ENCODE measurements at regions not wholly inside any gene's neighbourhood (a gene's known extent, or its start where the extent isn't known, plus 50 kb on each side); places are given as distances from the start of the nearest gene placed in this dataset.

GRCh38 chr12:13289653-13290289 is 93.2 kb downstream of the EMP1 start:
- DNase-seq (ENCODE audit: extremely low read depth, low read depth), result no peak
- TF ChIP-seq CTCF (IDR thresholded peaks at IDR 0.05; ENCODE audit: low read depth, low read length), result no peak

- TF ChIP-seq CTCF (IDR thresholded peaks at IDR 0.05; ENCODE audit: low read depth, low read length), result no peak
- DNase-seq (ENCODE audit: extremely low read depth, low read depth), result no peak
Measured at GRCh38 chr12:13288937-13289652, 92.6 kb downstream of the EMP1 start.

GRCh38 chr12:13288501-13288900 is 92.0 kb downstream of the EMP1 start:
- TF ChIP-seq CTCF (IDR thresholded peaks at IDR 0.05; ENCODE audit: low read depth, low read length), result no peak
- DNase-seq (ENCODE audit: extremely low read depth, low read depth), result no peak

- TF ChIP-seq CTCF (IDR thresholded peaks at IDR 0.05; ENCODE audit: low read depth, low read length), result no peak
Measured at GRCh38 chr12:13283867-13284266, 87.3 kb downstream of the EMP1 start.

GRCh38 chr12:13282861-13283260 is 86.3 kb downstream of the EMP1 start:
- no peak for TF ChIP-seq CTCF (IDR thresholded peaks at IDR 0.05; ENCODE audit: low read depth, low read length)
- DNase-seq (ENCODE audit: extremely low read depth, low read depth), result no peak

More at GRCh38 chr12:13283867-13284266, 87.3 kb downstream of the EMP1 start:
- no peak for DNase-seq (ENCODE audit: extremely low read depth, low read depth)

- peak; percentile 96 for TF ChIP-seq CTCF (IDR thresholded peaks at IDR 0.05; ENCODE audit: low read depth, low read length)
- peak; percentile 18 for DNase-seq (ENCODE audit: extremely low read depth, low read depth)
Measured at GRCh38 chr12:13278249-13278787, 81.8 kb downstream of the EMP1 start.

- TF ChIP-seq CTCF (IDR thresholded peaks at IDR 0.05; ENCODE audit: low read depth, low read length), result no peak; the same call in 1 of the 2 replicates
- DNase-seq (ENCODE audit: extremely low read depth, low read depth), result no peak
Measured at GRCh38 chr12:13277293-13277692, 80.8 kb downstream of the EMP1 start.
